ENCODE measurements at regions not wholly inside any gene's neighbourhood (a gene's known extent, or its start where the extent isn't known, plus 50 kb on each side); places are given as distances from the start of the nearest gene placed in this dataset.
"Not testable (repeated sequence)": the region's sequence is repeated elsewhere in the genome, so short reads cannot be mapped to it uniquely, and the experiment has no call there.

DNA sequence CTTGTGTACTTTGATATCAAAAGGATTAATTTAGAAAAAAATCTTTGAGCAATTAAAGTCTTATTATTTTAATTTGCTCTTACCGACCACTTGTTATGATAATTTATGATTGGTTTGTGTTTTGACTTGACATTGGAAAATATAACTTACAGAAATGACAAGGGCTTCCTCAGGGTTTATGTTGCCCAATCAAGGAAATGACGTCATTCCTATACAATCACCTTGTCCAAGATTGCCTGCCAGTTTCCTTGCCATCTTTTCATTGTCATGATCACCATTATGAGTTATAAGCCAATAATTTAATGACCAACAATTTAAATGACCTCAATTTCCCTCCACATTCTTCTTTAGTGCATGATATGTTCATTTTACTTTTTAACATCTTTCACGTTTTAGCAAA lies 351.8 kb upstream of the TMEFF2 start:
- Histone ChIP-seq H3K9ac (ENCODE audit: low read length in 3 of 3) (no peak overlapping the region), H3K27ac (ENCODE audit: low read depth in 2 of 2, low read length in 2 of 2) (no peak overlapping the region), H3K4me1 (ENCODE audit: control insufficient read depth in 2 of 3, insufficient read depth in 2 of 3, low read depth in 1 of 3, low read length in 3 of 3) (no peaks in the 10 kb centered on the region), H3K36me3 (ENCODE audit: control insufficient read depth in 2 of 3, insufficient read depth in 3 of 3, low read length in 3 of 3) (no peaks in the 10 kb centered on the region), H3K9me3 (ENCODE audit: control insufficient read depth in 2 of 3, insufficient read depth in 1 of 3, low read length in 3 of 3) (no peaks in the 10 kb centered on the region), H3K27me3 (ENCODE audit: control insufficient read depth, insufficient read depth, low read length) (no peaks in the 10 kb centered on the region), H3K4me3 (ENCODE audit: low read length in 3 of 3) (no peak overlapping the region)
- intact Hi-C loops (cut with DNase I): no loop called here
- TF ChIP-seq, protein P1, sequence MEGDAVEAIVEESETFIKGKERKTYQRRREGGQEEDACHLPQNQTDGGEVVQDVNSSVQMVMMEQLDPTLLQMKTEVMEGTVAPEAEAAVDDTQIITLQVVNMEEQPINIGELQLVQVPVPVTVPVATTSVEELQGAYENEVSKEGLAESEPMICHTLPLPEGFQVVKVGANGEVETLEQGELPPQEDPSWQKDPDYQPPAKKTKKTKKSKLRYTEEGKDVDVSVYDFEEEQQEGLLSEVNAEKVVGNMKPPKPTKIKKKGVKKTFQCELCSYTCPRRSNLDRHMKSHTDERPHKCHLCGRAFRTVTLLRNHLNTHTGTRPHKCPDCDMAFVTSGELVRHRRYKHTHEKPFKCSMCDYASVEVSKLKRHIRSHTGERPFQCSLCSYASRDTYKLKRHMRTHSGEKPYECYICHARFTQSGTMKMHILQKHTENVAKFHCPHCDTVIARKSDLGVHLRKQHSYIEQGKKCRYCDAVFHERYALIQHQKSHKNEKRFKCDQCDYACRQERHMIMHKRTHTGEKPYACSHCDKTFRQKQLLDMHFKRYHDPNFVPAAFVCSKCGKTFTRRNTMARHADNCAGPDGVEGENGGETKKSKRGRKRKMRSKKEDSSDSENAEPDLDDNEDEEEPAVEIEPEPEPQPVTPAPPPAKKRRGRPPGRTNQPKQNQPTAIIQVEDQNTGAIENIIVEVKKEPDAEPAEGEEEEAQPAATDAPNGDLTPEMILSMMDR (IDR thresholded peaks at IDR 0.05; ENCODE audit: borderline replicate concordance, extremely low read depth, insufficient read depth): no peak
- FAIRE-seq (no peak), DNase-seq (no peak)

DNA sequence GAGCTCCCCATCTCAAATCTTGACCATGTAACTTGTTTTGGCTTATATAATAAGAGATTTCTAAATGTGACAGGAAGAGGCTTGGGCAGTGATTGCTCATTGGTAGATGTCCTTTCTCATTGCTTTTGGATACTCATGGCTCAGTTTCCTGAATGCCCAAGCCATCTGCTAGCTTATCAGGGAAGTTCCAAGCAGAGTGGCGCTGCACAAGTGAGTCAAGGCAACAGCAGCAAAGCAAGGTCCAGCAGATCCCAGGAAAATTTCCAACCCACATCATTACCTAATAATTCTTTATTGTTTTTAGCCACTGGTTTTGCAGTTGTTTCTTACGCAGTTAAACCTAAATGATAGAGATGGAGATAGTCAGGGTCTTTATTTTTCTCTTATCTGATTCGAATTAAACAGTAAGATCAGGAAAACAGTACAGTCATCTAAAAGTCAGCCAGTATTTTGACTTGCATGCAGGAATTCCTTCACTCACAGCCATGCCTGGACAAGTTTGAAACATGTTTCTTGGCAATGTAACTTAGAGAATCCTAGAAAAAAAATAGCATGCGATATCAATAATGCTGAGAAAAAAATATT lies 349.7 kb upstream of the TMEFF2 start:
- FAIRE-seq: no peak
- TF ChIP-seq, protein P1 (IDR thresholded peaks at IDR 0.05; ENCODE audit: borderline replicate concordance, extremely low read depth, insufficient read depth): no peak
- intact Hi-C loops (cut with DNase I): no loop called here

DNA sequence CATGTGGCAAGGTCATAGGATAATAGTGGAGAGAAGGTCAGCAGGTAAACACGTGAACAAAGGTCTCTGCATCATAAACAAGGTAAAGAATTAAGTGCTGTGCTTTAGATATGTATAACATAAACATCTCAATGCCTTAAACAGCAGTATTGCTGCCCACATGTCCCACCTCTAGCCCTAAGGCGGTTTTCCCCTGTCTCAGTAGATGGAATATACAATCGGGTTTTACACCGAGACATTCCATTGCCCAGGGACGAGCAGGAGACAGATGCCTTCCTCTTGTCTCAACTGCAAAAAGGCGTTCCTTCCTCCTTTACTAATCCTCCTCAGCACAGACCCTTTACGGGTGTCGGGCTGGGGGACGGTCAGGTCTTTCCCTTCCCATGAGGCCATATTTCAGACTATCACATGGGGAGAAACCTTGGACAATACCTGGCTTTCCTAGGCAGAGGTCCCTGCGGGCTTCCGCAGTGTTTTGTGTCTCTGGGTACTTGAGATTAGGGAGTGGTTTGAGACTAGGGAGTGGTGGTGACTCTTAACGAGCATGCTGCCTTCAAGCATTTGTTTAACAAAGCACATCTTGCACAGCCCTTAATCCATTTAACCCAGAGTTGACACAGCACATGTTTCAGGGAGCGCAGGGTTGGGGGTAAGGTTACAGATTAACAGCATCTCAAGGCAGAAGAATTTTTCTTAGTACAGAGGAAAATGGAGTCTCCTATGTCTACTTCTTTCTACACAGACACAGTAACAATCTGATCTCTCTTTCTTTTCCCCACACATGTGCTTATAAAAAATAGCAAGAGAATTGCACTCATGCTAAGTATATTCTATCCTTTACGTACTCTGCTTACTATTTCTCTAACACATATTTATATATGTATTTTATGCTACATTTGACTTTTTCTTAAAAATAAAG lies 347.7 kb upstream of the TMEFF2 start:
- intact Hi-C loops (cut with DNase I); H3K27ac ChIP-seq (ENCODE audit: low read depth in 2 of 2, low read length in 2 of 2); H3K4me3 ChIP-seq (ENCODE audit: low read length in 3 of 3); H3K9me3 ChIP-seq (ENCODE audit: control insufficient read depth in 2 of 3, insufficient read depth in 1 of 3, low read length in 3 of 3); FAIRE-seq; H3K27me3 ChIP-seq (ENCODE audit: control insufficient read depth, insufficient read depth, low read length); H3K4me1 ChIP-seq (ENCODE audit: control insufficient read depth in 2 of 3, insufficient read depth in 2 of 3, low read depth in 1 of 3, low read length in 3 of 3); H3K9ac ChIP-seq (ENCODE audit: low read length in 3 of 3); H3K36me3 ChIP-seq (ENCODE audit: control insufficient read depth in 2 of 3, insufficient read depth in 3 of 3, low read length in 3 of 3): not testable (repeated sequence)
- DNase-seq: peak in 2 of 5 donors; percentile 6 to 12

More for the DNA sequence above, 349.7 kb upstream of the TMEFF2 start:
- no peak overlapping the region for H3K9ac ChIP-seq (ENCODE audit: low read length in 3 of 3)
- H3K27me3 ChIP-seq (ENCODE audit: control insufficient read depth, insufficient read depth, low read length): no peaks in the 10 kb centered on the region
- H3K27ac ChIP-seq (ENCODE audit: low read depth in 2 of 2, low read length in 2 of 2): no peak overlapping the region
- H3K36me3 ChIP-seq (ENCODE audit: control insufficient read depth in 2 of 3, insufficient read depth in 3 of 3, low read length in 3 of 3): no peaks in the 10 kb centered on the region
- no peak for DNase-seq
- no peaks in the 10 kb centered on the region for H3K4me1 ChIP-seq (ENCODE audit: control insufficient read depth in 2 of 3, insufficient read depth in 2 of 3, low read depth in 1 of 3, low read length in 3 of 3)
- no peak overlapping the region for H3K4me3 ChIP-seq (ENCODE audit: low read length in 3 of 3)
- no peaks in the 10 kb centered on the region for H3K9me3 ChIP-seq (ENCODE audit: control insufficient read depth in 2 of 3, insufficient read depth in 1 of 3, low read length in 3 of 3)

DNA sequence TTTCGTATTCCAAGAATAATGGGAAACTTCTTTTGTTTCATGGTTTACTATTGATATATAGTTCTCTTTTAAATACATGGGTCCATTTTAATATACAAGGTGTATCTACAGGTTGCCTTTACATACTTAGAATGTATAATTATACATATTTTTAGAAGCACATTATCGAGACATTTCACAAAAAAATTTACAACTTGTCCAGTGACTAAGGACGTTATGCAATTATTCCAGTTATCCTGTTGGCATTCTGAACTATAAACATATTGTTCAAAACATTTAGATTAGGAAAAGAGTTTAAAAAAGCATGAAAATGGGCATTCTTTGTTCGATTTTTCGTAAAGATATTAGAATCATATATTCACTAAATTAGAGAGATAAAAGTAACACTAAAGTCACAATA lies 344.6 kb upstream of the TMEFF2 start:
- Histone ChIP-seq H3K9ac (ENCODE audit: low read length in 3 of 3) (no peak overlapping the region), H3K36me3 (ENCODE audit: control insufficient read depth in 2 of 3, insufficient read depth in 3 of 3, low read length in 3 of 3) (no peaks in the 10 kb centered on the region), H3K9me3 (ENCODE audit: control insufficient read depth in 2 of 3, insufficient read depth in 1 of 3, low read length in 3 of 3) (no peaks in the 10 kb centered on the region), H3K4me1 (ENCODE audit: control insufficient read depth in 2 of 3, insufficient read depth in 2 of 3, low read depth in 1 of 3, low read length in 3 of 3) (no peaks in the 10 kb centered on the region), H3K4me3 (ENCODE audit: low read length in 3 of 3) (no peak overlapping the region), H3K27ac (ENCODE audit: low read depth in 2 of 2, low read length in 2 of 2) (no peak overlapping the region), H3K27me3 (ENCODE audit: control insufficient read depth, insufficient read depth, low read length) (no peaks in the 10 kb centered on the region)
- DNase-seq: no peak
- FAIRE-seq: no peak
- intact Hi-C loops (cut with DNase I): no loop called here
- TF ChIP-seq, protein P1 (IDR thresholded peaks at IDR 0.05; ENCODE audit: borderline replicate concordance, extremely low read depth, insufficient read depth): no peak
